Skeletal muscle cell (primary cell): ENCODE measurements at regions not wholly inside any gene's neighbourhood (a gene's known extent, or its start where the extent isn't known, plus 50 kb on each side); places are given as distances from the start of the nearest gene placed in this dataset.
"Not testable (repeated sequence)": the region's sequence is repeated elsewhere in the genome, so short reads cannot be mapped to it uniquely, and the experiment has no call there.

ENCODE experiments used
- DNase-seq: peaks from one replicate; pipeline ENCODE4 v3.0.0-alpha.2; 2010; ENCODE audit warnings: low read depth
- H3K4me3 ChIP-seq: 2 replicates; pipeline ENCODE4 v1.5.1; 2011; ENCODE audit warnings: low read depth, mild to moderate bottlenecking, control low read depth, low read length, moderate library complexity

- no peak for DNase-seq
- no peak overlapping the region for H3K4me3 ChIP-seq
These were observed 531.7 kb downstream of the NPIPA7 start for GRCh38 chr16:16910666-16911065.

DNA sequence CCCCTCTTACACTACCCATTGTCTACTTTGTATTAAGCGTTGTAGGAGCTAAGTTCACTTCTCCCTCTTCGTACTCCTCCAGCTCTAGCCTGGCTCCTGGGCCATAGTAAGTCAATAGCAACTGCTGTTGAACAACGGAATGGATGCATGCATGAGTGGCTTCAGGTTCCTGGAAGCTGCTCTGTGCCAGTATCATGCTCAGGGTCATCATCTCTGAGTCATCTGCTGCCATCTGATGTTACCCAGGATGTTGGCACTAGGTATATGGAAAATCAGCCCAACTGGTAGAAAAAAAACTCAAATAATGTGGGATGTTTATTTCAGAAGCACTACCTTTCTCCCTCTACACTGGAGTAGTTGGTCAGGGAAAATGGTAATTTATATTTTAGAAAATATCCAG, 536.8 kb downstream of the NPIPA7 start:
- no peak for DNase-seq
- H3K4me3 ChIP-seq, result no peak overlapping the region

DNA sequence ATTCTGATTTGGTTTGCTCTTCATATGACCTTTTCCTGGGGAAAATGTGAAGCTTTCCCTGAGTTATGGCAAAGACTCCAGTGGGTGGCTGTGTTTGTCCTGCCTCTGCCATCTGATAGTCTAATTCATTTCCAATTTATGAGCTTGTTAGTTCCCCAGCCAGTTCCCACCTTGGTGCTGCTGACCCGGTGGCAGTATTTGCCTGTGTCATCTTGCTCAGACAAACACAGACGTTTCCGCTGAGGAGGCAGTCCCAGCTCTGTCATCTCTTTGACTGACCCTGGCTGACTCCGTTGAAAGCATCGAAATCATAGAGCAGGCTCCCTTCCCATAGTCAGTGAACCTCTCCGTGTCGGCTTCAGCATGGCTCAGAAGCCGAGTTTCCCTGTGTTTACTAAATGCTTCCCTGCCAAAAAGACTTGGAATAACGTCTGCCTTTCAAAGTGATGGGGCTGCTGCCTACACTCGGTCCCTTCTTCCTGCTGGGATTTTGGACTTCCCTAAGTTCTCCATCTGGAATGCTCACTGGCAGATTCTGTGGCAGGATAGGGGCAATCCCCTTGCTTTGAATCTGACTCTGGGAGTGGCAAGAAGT, 538.3 kb downstream of the NPIPA7 start:
- no peak overlapping the region for H3K4me3 ChIP-seq
- DNase-seq, result no peak

GRCh38 chr16:16923479-16923878, 544.5 kb downstream of the NPIPA7 start:
- no peak overlapping the region for H3K4me3 ChIP-seq
- DNase-seq, result no peak

DNA sequence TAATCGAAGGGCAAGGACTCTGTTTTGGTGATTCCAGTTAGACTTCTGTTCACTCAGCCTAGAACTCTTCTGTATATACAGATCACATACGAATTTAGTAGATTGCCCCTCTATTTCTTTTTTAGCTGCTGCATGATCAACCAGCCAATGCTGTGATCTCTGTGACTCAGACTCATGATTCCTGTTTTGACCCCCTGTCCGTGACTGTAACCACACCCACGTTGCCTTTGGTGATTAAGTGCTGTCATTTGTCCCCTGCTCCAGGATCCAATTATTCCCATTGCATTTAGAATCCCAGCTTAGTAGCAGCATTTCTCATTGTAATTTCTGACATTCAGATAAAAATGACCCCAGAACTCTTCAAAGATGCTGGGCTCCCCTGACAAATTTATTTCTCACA, 545.7 kb downstream of the NPIPA7 start:
- H3K4me3 ChIP-seq, result no peak overlapping the region
- no peak for DNase-seq

DNA sequence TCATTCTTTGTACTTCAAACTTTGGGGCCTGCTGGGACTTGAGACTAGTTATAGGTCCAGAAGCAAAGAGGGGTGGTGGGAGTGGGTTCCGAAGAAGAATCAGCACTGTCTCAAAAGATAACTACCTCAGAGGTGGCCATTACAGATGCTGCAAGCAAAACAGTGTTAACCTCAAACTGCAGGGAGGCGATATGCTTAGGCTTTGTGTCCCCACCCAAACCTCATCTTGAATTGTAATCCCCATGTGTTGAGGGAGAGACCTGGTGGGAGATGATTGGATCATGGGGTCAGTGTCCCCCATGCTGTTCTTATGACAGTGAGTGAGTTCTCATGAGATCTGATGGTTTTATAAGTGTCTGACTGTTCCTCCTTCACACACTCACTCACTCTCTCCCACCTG, 545.3 kb downstream of the XYLT1 start:
- no peak overlapping the region for H3K4me3 ChIP-seq
- DNase-seq, result no peak

DNA sequence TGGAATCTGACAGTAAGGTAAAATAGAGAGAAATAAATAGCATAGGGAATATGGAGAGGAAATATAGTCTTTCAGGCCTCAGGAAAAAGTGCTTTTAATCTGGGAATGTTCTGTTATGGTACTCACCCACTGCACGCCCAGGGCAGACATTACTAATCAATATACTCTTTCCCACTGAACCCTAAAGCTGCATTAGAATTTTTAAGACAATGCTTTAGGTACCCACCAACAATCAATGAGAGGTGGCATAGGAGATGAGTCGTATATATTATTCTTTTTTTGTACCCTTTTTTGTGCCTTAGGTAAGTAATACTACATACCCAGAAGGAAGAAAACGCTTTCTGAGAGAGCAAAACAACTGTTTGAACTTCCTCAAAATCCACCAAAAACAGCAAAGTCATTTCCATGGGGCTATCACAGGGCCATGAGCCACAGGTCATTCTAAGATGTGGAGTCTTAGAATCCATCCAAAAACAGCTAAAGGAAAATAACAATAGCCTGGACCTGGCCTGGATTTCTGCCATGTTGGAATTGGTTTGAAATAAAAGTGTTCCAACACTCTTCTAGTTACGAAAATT, 542.1 kb downstream of the XYLT1 start:
- DNase-seq, result no peak

GRCh38 chr16:16930309-16931000, 540.3 kb downstream of the XYLT1 start:
- H3K4me3 ChIP-seq, result no peak overlapping the region
- DNase-seq, result no peak

More for the DNA sequence above, 542.1 kb downstream of the XYLT1 start:
- no peak overlapping the region for H3K4me3 ChIP-seq

GRCh38 chr16:16933861-16934260, 536.9 kb downstream of the XYLT1 start:
- H3K4me3 ChIP-seq, result no peak overlapping the region
- DNase-seq, result no peak

GRCh38 chr16:16934660-16935059, 536.1 kb downstream of the XYLT1 start:
- no peak overlapping the region for H3K4me3 ChIP-seq
- no peak for DNase-seq

GRCh38 chr16:16935909-16936308, 534.9 kb downstream of the XYLT1 start:
- H3K4me3 ChIP-seq, DNase-seq: not testable (repeated sequence)

DNA sequence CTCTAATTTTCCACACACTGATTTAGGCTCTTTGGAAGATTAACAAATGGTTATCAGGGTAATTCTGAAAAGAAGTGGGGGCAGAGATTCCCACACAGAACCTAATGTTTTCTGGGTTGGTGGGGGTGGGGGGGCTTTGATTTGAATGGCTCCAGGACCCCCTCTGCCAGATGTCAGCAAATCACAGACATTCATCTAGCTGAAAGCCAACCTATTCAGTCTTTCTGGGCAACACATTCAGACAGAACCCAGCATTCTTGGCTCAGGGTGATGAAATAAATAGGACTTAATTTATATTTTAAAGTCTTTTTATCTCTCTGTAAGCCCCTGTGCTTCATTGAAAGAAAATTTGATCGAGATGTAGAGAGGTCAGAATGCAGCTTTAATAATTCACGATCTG, 533.2 kb downstream of the XYLT1 start:
- no peak overlapping the region for H3K4me3 ChIP-seq
- no peak for DNase-seq

- no peak for DNase-seq
- H3K4me3 ChIP-seq, result no peak overlapping the region
These were observed 532.8 kb downstream of the XYLT1 start for GRCh38 chr16:16938009-16938408.

DNA sequence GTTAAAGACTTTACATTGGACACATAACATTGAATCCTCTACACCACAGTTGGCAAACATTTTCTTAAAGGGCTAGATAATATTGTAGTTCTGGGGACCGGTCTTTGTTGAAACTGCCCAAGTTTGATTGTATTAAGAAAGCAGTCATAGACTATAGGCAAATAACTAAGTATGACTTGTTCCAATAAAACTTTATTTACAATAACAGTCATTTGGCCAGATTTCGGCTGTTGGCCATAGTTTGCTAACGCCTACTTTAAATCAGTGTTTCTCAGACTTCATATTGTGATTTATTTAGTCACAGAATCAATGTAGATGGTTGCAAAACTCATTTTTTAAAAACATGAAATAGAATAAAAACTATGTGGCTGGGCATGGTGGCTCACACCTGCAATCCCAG, 531.8 kb downstream of the XYLT1 start:
- DNase-seq, result no peak

GRCh38 chr16:16940351-16940750, 530.4 kb downstream of the XYLT1 start:
- H3K4me3 ChIP-seq, result no peak overlapping the region
- DNase-seq, result no peak

More for the DNA sequence above, 531.8 kb downstream of the XYLT1 start:
- H3K4me3 ChIP-seq, result no peak overlapping the region

DNA sequence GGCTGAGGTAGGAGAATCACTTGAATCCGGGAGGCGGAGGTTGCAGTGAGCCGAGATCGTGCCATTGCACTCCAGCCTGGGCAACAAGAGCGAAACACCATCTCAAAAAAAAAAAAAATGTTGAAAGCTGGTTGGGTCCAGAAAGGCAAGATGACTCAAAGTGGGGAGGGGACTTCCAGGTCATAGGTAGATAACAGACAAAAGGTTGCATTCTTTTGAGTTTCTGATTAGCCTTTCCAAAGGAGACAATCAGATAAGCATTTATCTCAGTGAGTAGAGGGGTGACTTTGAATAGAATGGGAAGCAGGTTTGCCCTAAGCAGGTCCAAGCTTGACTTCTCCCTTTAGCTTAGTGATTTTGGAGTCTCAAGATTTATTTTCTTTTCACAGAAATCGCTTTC, 527.9 kb downstream of the XYLT1 start:
- H3K4me3 ChIP-seq, DNase-seq: not testable (repeated sequence)

- no peak for DNase-seq
- no peak overlapping the region for H3K4me3 ChIP-seq
These were observed 525.6 kb downstream of the XYLT1 start for GRCh38 chr16:16945207-16945606.

DNA sequence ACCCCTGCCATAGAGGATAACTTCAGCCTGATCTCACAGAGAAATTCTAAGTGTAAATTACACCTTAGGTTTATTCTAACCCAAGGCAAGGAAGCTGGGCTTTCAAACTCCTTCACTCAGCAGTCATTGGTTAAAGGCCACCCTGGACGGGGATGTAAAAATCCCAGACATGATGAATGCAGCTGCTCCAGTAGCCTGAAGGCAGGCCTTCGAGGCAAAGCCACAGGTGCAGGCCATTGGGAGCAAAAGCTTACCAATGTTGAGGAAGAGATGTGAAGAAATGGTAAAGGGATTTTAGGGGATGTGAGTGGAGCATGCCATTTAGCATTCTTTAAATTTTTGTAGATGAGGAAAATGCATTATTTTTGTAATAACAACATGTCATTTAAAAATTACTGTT, 514.4 kb downstream of the XYLT1 start:
- no peak overlapping the region for H3K4me3 ChIP-seq
- DNase-seq, result no peak

DNA sequence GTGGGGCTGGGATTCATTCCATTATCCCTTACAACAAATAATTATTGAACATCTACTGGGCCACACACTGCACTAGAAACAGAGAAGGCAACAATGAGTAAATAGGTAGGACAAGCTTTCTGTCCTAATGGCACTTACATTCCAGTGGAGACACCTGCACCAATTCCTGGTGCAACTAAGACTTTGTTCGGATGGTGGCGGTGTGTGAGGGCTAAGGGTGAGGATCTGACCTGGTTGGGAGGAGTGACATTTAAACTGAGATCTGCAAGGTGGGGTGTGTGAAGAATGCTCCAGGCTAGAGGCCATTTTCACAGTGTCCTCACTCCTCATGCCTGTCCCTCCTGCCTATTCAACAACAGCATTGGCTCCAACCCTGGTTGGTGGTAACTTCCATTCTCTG, 510.0 kb downstream of the XYLT1 start:
- no peak for DNase-seq
- H3K4me3 ChIP-seq, result no peak overlapping the region

DNA sequence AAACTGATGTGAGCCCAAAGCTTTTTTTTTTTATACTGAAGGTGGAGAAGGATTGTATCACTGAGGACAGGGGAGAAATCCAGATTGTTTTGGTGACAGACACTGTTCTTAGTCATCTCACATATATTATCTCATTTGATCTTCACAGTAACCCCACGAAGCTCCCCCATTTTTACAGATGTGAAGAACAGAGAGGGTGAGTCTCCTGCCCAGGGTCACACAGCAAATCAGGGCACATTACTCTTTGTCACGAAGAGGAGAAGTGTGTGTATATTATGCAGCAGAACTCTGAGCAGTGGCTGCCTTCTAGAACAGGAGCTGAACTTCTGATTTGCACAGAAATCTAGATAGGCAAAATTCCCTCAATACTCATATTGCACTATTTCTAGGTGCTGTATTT, 504.3 kb downstream of the XYLT1 start:
- H3K4me3 ChIP-seq, result no peak overlapping the region
- no peak for DNase-seq

- no peak overlapping the region for H3K4me3 ChIP-seq
- DNase-seq, result no peak
These were observed 499.7 kb downstream of the XYLT1 start for GRCh38 chr16:16971042-16971441.
